GM20431 (cell line): ENCODE measurements at regions not wholly inside any gene's neighbourhood (a gene's known extent, or its start where the extent isn't known, plus 50 kb on each side); places are given as distances from the start of the nearest gene placed in this dataset.

ENCODE experiments used
- in situ Hi-C: fragments of 300-500 bp; cut with MseI, MboI; formaldehyde crosslinking; loops from one replicate; pipeline ENCODE4 v1.15.0; 2020; ENCODE audit warnings: low sequenced_read_pairs; ENCODE audit not compliant: unreplicated experiment

- in situ Hi-C loops: no loop called here
Observed at GRCh38 chr12:125262851-125263250, 197.6 kb downstream of the AACS start.

GRCh38 chr12:125263385-125263784, 198.2 kb downstream of the AACS start:
- in situ Hi-C loops: no loop called here

GRCh38 chr12:125267114-125267513, 201.9 kb downstream of the AACS start:
- in situ Hi-C loops: no loop called here

- in situ Hi-C loops: no loop called here
Observed at GRCh38 chr12:125269276-125269675, 204.0 kb downstream of the AACS start.

GRCh38 chr12:125271892-125272291, 206.7 kb downstream of the AACS start:
- in situ Hi-C loops: no loop called here

- in situ Hi-C loops: no loop called here
Observed at GRCh38 chr12:125272383-125272933, 207.2 kb downstream of the AACS start.

GRCh38 chr12:125276567-125276966, 211.3 kb downstream of the AACS start:
- in situ Hi-C loops: no loop called here

GRCh38 chr12:125280482-125281377, 215.5 kb downstream of the AACS start:
- in situ Hi-C loops: no loop called here

GRCh38 chr12:125282921-125283320, 217.7 kb downstream of the AACS start:
- in situ Hi-C loops: no loop called here

- in situ Hi-C loops: no loop called here
Observed at GRCh38 chr12:125283521-125283920, 218.3 kb downstream of the AACS start.

GRCh38 chr12:125284087-125284486, 218.9 kb downstream of the AACS start:
- in situ Hi-C loops: no loop called here

GRCh38 chr12:125284945-125285685, 219.9 kb downstream of the AACS start:
- in situ Hi-C loops: no loop called here

GRCh38 chr12:125286005-125286727, 220.9 kb downstream of the AACS start:
- in situ Hi-C loops: no loop called here

GRCh38 chr12:125287155-125287847, 222.1 kb downstream of the AACS start:
- in situ Hi-C loops: no loop called here

- in situ Hi-C loops: no loop called here
Observed at GRCh38 chr12:125288931-125289928, 224.0 kb downstream of the AACS start.

GRCh38 chr12:125289970-125290369, 224.7 kb downstream of the AACS start:
- in situ Hi-C loops: no loop called here

- in situ Hi-C loops: no loop called here
Observed at GRCh38 chr12:125292700-125293099, 227.5 kb downstream of the AACS start.

- in situ Hi-C loops: no loop called here
Observed at GRCh38 chr12:125295550-125295949, 230.3 kb downstream of the AACS start.

GRCh38 chr12:125296701-125297100, 231.5 kb downstream of the AACS start:
- in situ Hi-C loops: no loop called here
